Left renal cortex interstitium (tissue), 4 donors: ENCODE measurements at regions not wholly inside any gene's neighbourhood (a gene's known extent, or its start where the extent isn't known, plus 50 kb on each side); places are given as distances from the start of the nearest gene placed in this dataset.

Experiments used
- DNase-seq, 4 donors: peaks; one replicate each; pipeline ENCODE4 v3.0.0-alpha.2; 2013; ENCODE audit warnings: low read depth in 4 of 4, low spot score in 2 of 4, missing footprints in 1 of 4

DNA sequence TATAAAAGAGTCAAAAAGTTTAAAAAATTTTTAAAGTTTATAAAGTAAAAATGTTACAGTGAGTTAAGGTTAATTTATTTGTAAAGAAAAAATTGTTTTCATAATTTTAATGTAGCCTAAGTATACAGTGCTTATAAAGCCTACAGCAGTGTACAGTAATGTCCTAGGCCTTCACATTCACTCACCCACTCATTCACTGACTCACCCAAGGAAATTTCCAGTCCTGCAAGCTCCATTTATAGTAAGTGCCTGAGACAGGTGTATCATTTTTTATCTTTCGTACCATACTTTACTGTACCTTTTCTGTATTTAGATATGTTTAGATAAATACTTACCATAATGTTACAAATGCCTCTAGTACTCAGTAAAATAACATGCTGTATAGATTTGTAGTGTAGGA, 269.7 kb upstream of the PHF14 start:
- no peak for DNase-seq

- DNase-seq, result no peak
Measured at GRCh38 chr7:10704653-10705052, 269.0 kb upstream of the PHF14 start.

- no peak for DNase-seq
Measured at GRCh38 chr7:10706875-10707493, 266.7 kb upstream of the PHF14 start.

GRCh38 chr7:10707519-10707918, 266.2 kb upstream of the PHF14 start:
- DNase-seq, result no peak

DNA sequence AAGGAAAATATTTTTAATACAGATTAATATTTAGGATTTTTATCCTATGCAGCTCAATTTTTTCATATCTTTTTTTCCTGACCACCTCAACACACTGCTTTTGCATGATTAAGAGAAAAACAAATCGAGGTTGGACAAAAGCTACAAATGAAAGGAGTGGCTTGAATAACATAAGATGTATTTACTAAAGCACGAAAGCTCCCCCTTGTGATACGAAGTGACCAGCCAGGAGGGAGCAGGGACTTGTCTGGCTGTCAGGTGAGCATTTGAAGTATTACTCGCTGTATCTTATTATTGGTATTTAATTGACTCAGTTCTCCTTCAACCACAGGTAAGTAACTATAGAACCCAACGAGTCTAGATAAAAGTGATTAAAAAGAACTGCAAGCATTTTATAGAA, 265.2 kb upstream of the PHF14 start:
- peak in 2 of 4 donors; percentile 16 to 36 for DNase-seq

- no peak for DNase-seq
Measured at GRCh38 chr7:10718768-10719167, 254.9 kb upstream of the PHF14 start.

DNA sequence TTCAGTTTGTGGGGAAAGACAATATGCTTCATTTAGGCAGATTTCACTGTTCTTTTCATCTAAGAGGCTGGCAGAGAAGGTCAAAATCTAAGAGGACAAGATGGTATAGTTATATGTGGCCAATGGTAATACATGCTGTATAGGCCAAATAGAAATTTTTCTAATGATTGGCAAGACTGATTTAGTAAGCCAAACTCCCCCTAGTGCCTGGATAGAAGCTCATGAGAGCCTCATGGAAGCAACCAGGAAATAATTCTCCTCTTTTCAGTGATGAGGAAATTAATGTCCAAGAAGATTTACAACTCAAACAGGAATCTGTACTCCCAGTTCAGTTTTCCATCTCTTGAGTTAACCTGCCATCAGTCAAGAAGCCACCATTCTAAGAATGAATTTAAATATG, 253.6 kb upstream of the PHF14 start:
- DNase-seq, result no peak

DNA sequence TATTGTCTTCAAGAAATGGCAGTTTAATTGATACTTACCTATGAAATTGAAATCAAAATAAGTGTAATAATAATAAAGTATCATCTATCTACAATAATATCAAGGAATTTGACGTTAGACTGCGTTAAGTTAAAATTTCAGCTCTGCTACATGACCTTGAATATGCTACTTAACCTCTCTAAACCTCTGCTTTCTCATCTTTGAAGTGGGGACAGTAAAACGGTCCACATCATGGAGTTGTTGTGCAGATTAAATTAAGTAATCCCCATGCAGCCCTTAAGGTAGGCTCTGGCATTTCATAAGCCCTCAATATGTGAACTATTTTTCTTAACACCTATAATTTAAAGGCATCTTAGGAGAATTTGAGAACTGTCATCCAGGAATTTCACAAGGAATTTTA, 252.4 kb upstream of the PHF14 start:
- DNase-seq, result no peak

- DNase-seq, result no peak
Measured at GRCh38 chr7:10723832-10724231, 249.8 kb upstream of the PHF14 start.

GRCh38 chr7:10724449-10724848, 249.2 kb upstream of the PHF14 start:
- no peak for DNase-seq

DNA sequence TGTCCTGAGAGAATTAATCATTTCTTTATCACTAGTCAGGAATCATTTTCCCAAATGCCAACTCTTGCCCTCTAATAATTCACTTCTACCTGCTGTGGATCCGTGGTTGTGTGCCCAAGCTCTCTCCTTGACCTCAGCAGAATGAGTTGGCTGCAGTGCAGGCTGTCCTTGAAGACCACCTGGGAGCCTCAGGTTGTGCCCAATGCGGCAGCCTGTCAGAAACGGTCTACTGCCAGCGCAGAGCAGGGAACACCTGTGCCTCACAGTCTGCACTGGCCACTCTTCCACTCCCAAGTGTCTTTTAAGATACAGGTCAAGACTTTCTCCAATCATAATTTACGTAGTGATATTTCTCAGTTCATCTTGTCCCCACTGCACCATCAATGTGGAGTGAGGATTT, 246.0 kb upstream of the PHF14 start:
- DNase-seq, result no peak

- no peak for DNase-seq
Measured at GRCh38 chr7:10731253-10731773, 242.4 kb upstream of the PHF14 start.

DNA sequence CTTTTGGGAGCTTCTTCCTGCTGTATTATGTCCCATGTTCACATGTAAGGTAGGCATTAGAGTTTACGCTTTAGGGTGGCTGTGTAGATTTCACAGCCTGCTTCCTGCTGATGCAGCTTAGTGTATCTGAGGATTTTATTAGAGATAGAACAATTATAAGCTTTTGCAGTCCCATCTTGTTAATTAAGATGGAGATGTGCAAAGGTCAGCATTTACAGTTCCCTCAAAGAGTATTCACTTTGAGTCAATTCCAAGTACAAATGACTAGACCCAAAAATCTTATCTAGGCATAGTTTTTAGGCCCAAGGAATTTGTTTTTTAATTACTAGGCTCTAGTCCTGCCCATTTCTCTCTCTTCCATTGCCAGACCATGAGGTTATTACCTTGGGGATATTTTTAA, 239.9 kb upstream of the PHF14 start:
- no peak for DNase-seq

GRCh38 chr7:10734595-10734994, 239.1 kb upstream of the PHF14 start:
- DNase-seq, result no peak

- DNase-seq, result no peak
Measured at GRCh38 chr7:10739401-10739800, 234.3 kb upstream of the PHF14 start.

DNA sequence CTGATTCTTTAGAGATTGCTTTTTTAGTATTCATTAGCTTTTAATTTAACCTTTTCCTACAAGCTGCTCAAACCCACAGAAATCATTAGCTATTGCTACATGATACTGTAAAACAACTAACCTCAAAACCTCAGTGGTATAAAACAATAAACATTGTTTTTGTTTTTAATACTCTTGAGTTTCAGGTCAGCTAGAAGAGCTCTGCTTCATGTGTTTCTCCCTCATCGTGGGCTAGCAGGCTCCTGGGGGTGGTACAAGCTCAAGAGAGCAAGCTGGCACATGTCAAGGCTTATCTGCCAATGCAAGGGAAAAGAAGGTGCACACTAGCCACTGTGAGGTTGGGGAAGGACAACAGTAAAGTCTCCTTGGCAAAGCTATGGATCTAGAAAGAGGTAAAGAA, 232.9 kb upstream of the PHF14 start:
- no peak for DNase-seq

GRCh38 chr7:10756981-10757380, 216.7 kb upstream of the PHF14 start:
- no peak for DNase-seq

GRCh38 chr7:10759120-10759519, 214.6 kb upstream of the PHF14 start:
- DNase-seq, result no peak

- no peak for DNase-seq
Measured at GRCh38 chr7:10767771-10768170, 205.9 kb upstream of the PHF14 start.

- no peak for DNase-seq
Measured at GRCh38 chr7:10770176-10770575, 203.5 kb upstream of the PHF14 start.

DNA sequence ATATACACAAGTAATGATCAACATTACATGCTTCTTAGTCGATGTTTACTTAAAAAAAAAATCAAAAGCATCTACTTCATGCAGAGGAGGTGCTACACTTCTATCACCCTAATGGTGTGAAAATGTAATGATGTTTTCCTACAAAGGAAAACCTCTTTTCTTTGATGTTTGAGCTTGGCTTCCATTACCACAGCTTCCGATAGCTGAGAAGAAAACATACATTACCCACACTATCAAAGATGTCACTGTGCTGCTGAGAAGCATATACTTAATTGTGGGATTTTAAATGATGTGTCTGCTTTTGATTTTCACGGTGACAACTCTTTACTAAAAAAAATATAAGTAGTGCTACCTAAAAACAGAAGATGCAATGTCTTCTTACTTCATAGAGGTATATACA, 200.2 kb upstream of the PHF14 start:
- DNase-seq, result no peak

GRCh38 chr7:10779465-10780399, 193.9 kb upstream of the PHF14 start:
- DNase-seq, result no peak
